ENCODE measurements at regions not wholly inside any gene's neighbourhood (a gene's known extent, or its start where the extent isn't known, plus 50 kb on each side); places are given as distances from the start of the nearest gene placed in this dataset.

DNA sequence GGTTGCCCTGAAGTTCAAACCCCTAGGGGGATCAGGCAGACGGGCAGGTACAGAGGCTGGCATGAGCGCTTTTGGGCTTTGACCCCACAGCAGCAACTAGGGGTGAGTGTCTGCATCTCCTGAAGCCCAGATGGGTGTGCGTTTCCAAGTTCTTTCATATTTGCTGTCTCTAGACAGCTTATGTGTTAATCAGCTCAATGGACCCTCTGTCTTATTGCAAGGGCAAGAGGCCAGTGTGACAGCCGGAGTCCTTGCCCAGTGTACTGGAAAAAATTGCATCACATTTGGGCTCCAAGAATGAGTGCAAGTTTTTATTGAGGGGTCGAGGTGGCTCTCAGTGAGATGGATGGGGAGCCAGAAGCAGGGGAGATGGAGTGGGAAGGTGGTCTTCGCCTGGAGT lies 1863.7 kb upstream of the RAG2 start:
- H3K4me3 ChIP-seq: no peak overlapping the region
- peaks cover 0 to 7% of the 10 kb centered on the region in 2 donors for H3K4me1 ChIP-seq
- DNase-seq (peak in 1 of 4 donors; percentile 21), ATAC-seq (no peak)
- no peaks in the 10 kb centered on the region for H3K27me3 ChIP-seq
- no peak overlapping the region for H3K27ac ChIP-seq
- no peaks in the 10 kb centered on the region for H3K36me3 ChIP-seq
- no peaks in the 10 kb centered on the region for H3K9me3 ChIP-seq
- intact Hi-C loops (cut with DNase I): no loop called here
- TF ChIP-seq, protein P1, sequence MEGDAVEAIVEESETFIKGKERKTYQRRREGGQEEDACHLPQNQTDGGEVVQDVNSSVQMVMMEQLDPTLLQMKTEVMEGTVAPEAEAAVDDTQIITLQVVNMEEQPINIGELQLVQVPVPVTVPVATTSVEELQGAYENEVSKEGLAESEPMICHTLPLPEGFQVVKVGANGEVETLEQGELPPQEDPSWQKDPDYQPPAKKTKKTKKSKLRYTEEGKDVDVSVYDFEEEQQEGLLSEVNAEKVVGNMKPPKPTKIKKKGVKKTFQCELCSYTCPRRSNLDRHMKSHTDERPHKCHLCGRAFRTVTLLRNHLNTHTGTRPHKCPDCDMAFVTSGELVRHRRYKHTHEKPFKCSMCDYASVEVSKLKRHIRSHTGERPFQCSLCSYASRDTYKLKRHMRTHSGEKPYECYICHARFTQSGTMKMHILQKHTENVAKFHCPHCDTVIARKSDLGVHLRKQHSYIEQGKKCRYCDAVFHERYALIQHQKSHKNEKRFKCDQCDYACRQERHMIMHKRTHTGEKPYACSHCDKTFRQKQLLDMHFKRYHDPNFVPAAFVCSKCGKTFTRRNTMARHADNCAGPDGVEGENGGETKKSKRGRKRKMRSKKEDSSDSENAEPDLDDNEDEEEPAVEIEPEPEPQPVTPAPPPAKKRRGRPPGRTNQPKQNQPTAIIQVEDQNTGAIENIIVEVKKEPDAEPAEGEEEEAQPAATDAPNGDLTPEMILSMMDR (IDR thresholded peaks at IDR 0.05): no peak

- no peaks in the 10 kb centered on the region for H3K9me3 ChIP-seq
- ATAC-seq (peak; percentile 98), DNase-seq (peak in 3 of 4 donors; percentile 63 to 87 (median 71))
- no peaks in the 10 kb centered on the region for H3K27me3 ChIP-seq
- peak overlapping the region in 1 of 2 donors; percentile 50 for H3K27ac ChIP-seq
- no peak overlapping the region for H3K4me3 ChIP-seq
- intact Hi-C loops (cut with DNase I): no loop called here
- TF ChIP-seq, protein P1 (IDR thresholded peaks at IDR 0.05): no peak
- peaks cover 0 to 7% of the 10 kb centered on the region in 2 donors for H3K4me1 ChIP-seq
- no peaks in the 10 kb centered on the region for H3K36me3 ChIP-seq
Observed at GRCh38 chr11:38460896-38461295, 1862.9 kb upstream of the RAG2 start.

- H3K9me3 ChIP-seq: no peaks in the 10 kb centered on the region
- H3K4me1 ChIP-seq: peaks cover 0 to 7% of the 10 kb centered on the region in 2 donors
- intact Hi-C loops (cut with DNase I): no loop called here
- no peaks in the 10 kb centered on the region for H3K27me3 ChIP-seq
- no peak overlapping the region for H3K4me3 ChIP-seq
- TF ChIP-seq, protein P1 (IDR thresholded peaks at IDR 0.05): no peak
- ATAC-seq (no peak), DNase-seq (no peak)
- H3K36me3 ChIP-seq: no peaks in the 10 kb centered on the region
- peak overlapping the region in 1 of 2 donors; percentile 50 for H3K27ac ChIP-seq
Observed at GRCh38 chr11:38460429-38460828, 1862.4 kb upstream of the RAG2 start.

- no peak for ATAC-seq
- H3K27ac ChIP-seq: no peak overlapping the region
Observed at GRCh38 chr11:38456371-38456770, 1858.3 kb upstream of the RAG2 start.

GRCh38 chr11:38448284-38448683 lies 1850.2 kb upstream of the RAG2 start:
- H3K36me3 ChIP-seq: no peaks in the 10 kb centered on the region
- no peak overlapping the region for H3K4me3 ChIP-seq
- H3K27ac ChIP-seq: no peak overlapping the region
- H3K9me3 ChIP-seq: no peaks in the 10 kb centered on the region
- DNase-seq: no peak
- ATAC-seq: no peak
- no peaks in the 10 kb centered on the region for H3K4me1 ChIP-seq
- no peaks in the 10 kb centered on the region for H3K27me3 ChIP-seq
- intact Hi-C loops (cut with DNase I): no loop called here
- TF ChIP-seq, protein P1 (IDR thresholded peaks at IDR 0.05): no peak

More at GRCh38 chr11:38456371-38456770, 1858.3 kb upstream of the RAG2 start:
- no peaks in the 10 kb centered on the region for H3K36me3 ChIP-seq
- H3K27me3 ChIP-seq: no peaks in the 10 kb centered on the region
- intact Hi-C loops (cut with DNase I): no loop called here
- peaks cover 0 to 3% of the 10 kb centered on the region in 2 donors for H3K4me1 ChIP-seq
- no peaks in the 10 kb centered on the region for H3K9me3 ChIP-seq
- no peak overlapping the region for H3K4me3 ChIP-seq
- no peak for DNase-seq
- TF ChIP-seq, protein P1 (IDR thresholded peaks at IDR 0.05): no peak
